Kidney glomerular epithelial cell (primary cell): ENCODE measurements at regions not wholly inside any gene's neighbourhood (a gene's known extent, or its start where the extent isn't known, plus 50 kb on each side); places are given as distances from the start of the nearest gene placed in this dataset.

ENCODE experiments used
- DNase-seq: peaks from one replicate; lab custom pipeline; 2025; lab: John Stamatoyannopoulos, UW

GRCh38 chr18:37946324-37946723 lies 380.7 kb upstream of the CELF4 start:
- no peak for DNase-seq

GRCh38 chr18:37944700-37945270 lies 379.2 kb upstream of the CELF4 start:
- no peak for DNase-seq

GRCh38 chr18:37937287-37937686 lies 371.7 kb upstream of the CELF4 start:
- DNase-seq, result no peak

GRCh38 chr18:37935086-37935485 lies 369.5 kb upstream of the CELF4 start:
- DNase-seq, result no peak

- DNase-seq, result no peak
Measured at GRCh38 chr18:37930640-37931039, 365.0 kb upstream of the CELF4 start.

- no peak for DNase-seq
Measured at GRCh38 chr18:37922162-37922561, 356.6 kb upstream of the CELF4 start.

- DNase-seq, result no peak
Measured at GRCh38 chr18:37920865-37921264, 355.3 kb upstream of the CELF4 start.

GRCh38 chr18:37913051-37913450 lies 347.5 kb upstream of the CELF4 start:
- DNase-seq, result no peak

- no peak for DNase-seq
Measured at GRCh38 chr18:37902344-37902743, 336.7 kb upstream of the CELF4 start.

GRCh38 chr18:37900326-37900725 lies 334.7 kb upstream of the CELF4 start:
- no peak for DNase-seq

GRCh38 chr18:37889963-37890362 lies 324.4 kb upstream of the CELF4 start:
- DNase-seq, result no peak

GRCh38 chr18:37874721-37875120 lies 309.1 kb upstream of the CELF4 start:
- DNase-seq, result no peak

GRCh38 chr18:37873416-37873815 lies 307.8 kb upstream of the CELF4 start:
- no peak for DNase-seq

GRCh38 chr18:37872562-37872961 lies 307.0 kb upstream of the CELF4 start:
- no peak for DNase-seq

- DNase-seq, result no peak
Measured at GRCh38 chr18:37871561-37871960, 306.0 kb upstream of the CELF4 start.

- no peak for DNase-seq
Measured at GRCh38 chr18:37869051-37869450, 303.5 kb upstream of the CELF4 start.

- DNase-seq, result no peak
Measured at GRCh38 chr18:37864122-37864521, 298.5 kb upstream of the CELF4 start.

GRCh38 chr18:37861981-37862380 lies 296.4 kb upstream of the CELF4 start:
- DNase-seq, result no peak

- no peak for DNase-seq
Measured at GRCh38 chr18:37854396-37854795, 288.8 kb upstream of the CELF4 start.

- no peak for DNase-seq
Measured at GRCh38 chr18:37853706-37854105, 288.1 kb upstream of the CELF4 start.

GRCh38 chr18:37852464-37852863 lies 286.9 kb upstream of the CELF4 start:
- no peak for DNase-seq

- DNase-seq, result no peak
Measured at GRCh38 chr18:37847544-37847943, 281.9 kb upstream of the CELF4 start.

GRCh38 chr18:37846996-37847395 lies 281.4 kb upstream of the CELF4 start:
- no peak for DNase-seq

- DNase-seq, result no peak
Measured at GRCh38 chr18:37845498-37845897, 279.9 kb upstream of the CELF4 start.
